ENCODE measurements at regions not wholly inside any gene's neighbourhood (a gene's known extent, or its start where the extent isn't known, plus 50 kb on each side); places are given as distances from the start of the nearest gene placed in this dataset.

DNA sequence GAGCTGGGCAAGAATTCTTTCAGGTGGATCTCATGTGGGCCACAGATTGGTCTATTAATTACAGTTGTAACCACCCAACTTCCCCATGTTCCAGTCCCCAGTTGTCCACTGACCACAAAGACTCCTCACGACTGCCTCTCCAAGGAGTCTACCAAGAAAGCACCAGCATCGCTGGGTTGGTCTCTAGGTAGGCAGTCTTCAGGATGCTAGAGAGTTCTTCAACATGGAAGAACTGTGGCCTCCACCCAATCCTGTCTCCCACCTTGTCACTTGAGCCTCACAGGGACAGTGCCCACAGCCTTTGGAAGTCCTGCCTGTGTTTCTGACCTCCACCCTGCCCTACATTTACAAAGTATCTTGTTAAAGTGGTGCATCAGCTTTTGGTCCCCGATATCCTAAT, 184.7 kb upstream of the FN1 start:
- no peak for DNase-seq (ENCODE audit: low spot score)

DNA sequence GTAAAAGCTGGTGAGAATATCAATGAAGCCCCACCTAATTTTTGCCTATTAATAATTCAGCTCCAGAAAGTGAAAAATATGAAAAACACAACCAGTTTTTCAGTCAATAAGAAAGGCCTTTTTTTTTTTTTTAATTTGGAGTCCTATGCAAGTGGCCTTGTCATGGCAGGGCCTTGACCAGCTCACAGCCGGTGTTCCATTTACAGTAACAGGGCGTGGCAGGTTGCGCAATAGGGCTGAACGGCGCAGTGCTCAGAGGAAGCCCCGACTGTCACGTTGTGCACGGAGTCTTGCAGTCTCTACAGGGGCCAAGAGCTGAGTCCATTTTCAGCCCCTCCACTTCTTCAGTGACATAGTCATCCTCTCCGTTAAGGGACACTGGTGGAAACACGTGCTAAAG, 184.1 kb upstream of the FN1 start:
- DNase-seq (ENCODE audit: low spot score): no peak

DNA sequence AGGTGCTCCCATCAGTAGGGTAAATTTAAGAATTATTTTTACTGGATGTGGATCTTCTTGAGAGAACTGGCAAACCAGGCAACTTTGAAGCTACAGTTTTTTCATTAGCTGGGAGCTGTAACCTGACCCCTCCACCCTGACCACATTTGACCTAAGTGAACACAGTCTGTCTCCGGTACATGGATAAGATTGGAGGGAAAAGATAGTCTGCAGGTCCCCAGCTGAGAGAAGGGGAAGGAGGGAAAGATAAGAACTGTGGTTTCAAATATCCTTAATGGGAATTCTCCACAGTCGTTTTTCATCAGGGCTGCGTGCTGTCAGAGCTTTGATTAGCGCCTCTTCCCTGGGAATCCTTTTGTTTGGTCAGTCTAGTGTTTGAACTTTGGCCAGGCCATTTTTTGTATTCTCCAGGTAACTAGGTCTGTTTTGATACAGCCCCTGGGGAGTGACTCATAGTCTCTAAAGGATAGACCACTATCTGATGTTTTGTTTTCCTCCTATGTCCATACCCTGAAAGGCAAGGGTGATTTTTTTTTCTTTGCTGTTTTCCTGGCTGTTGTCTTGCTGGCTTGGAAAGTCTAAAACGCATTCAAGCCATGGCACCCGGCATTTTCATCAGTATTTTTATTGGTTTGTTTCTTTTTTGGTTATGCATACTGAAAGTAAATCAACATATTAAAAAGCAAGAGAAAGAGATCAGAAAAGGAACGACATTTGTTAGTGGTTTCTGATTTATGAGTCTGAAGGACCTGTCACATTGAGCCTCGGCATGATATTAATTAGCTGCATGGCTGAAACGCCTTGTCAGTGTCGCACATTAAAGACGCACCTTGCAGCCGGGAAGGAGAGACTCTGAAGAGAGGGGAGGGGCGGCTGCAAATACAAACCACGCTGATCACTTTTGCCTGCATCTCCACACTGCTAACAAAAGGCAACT, 183.4 kb upstream of the FN1 start:
- no peak for DNase-seq (ENCODE audit: low spot score)

DNA sequence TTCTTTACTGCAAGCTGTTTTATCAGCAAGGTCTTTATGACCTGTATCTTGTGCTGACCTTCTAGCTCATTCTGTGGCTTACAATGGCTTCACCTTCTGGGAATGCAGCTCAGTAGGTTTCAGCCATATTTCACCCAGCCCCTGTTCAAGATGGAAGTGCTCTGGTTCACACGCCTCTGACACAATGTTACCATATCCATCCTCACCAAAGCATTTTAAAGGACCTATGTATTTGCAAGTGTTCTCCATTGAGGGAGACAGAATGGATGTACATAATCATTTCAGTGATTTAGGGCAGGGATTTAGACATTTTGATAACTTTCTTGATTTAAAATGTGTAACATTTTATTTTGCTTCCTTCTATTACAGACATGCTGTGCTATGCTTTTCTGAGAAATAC, 182.3 kb upstream of the FN1 start:
- no peak for DNase-seq (ENCODE audit: low spot score)

DNA sequence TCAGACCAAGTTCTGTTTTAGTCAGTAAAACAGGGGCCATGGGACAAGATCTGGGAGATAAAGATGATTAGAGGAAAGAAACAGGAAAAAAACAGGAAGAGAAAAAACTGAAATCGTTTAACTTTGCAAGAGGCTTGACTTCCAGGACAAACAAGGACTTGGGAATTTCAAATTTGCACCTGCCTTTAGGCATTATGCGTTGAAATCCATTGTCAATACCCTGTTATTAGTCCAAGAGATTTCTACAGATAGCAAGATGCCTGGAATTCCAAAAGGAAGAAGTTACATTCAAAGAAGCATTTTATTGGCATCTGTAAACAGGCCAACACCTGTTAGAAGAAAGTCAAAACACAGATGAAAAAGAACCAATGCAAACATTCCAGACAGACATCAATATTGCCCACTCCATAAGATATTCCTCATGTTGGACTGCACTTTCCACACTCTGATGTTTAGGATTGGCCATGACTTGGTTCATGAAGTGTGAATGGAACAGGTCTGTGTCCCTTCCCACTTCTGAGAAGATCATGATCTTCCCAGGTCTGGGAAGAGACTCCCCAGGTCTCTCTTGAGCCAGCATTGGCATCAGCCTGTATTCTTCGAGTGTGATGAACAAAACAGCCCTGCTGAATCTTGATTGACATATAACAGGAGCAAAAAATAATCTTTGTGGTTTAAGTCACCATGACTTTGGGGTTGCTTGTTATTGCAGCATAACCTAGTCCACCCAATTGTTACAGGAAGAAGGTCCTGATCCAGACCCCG, 181.4 kb upstream of the FN1 start:
- no peak for DNase-seq (ENCODE audit: low spot score)

DNA sequence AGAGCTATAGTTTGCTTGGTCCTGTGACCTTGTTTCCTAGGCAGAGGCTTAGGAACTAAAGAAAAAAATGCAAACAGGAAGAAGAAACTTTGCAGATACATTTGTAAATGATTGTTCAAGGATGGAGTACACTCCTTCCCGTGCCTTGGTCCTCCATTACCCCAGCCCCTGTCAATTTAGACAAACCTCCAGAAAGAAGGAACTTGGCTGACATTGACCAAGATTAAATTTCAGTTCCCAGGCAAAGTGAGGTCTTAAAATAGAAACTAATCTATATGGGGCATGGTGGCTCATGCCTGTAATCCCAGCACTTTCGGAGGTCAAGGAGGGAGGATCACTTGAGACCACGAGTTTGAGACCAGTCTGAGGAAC, 179.9 kb upstream of the FN1 start:
- no peak for DNase-seq (ENCODE audit: low spot score)

DNA sequence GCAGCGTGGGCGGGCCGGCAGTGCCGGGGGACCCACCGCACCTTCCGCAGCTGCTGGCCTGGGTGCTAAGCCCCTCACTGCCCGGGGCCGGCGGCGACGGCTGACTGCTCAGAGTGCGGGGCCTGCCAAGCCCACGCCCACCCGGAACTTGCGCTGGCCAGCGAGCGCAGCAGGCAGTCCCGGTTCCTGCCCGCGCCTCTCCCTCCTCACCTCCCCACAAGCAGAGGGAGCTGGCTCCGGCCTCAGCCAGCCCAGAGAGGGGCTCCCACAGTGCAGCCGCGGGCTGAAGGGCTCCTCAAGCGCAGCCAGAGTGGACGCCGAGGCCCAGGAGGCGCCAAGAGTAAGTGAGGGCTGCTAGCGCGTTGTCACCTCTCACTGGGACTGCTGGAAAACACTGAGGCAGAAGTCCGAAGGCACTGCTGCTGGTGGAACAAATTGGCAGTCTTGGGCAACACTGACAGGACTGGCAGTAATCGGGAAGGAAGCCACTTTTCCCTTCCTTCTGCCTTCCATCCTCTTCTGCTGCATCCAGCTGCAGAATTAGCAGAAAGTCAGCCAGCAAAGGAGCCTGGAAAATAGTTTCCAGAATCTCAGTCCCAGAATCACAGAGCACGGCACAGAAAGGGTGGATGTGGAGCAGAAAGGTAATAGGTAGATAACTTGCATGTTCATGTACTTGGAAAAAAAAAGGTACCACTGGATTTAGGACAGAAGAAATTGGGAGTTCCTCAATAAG, 179.4 kb upstream of the FN1 start:
- no peak for DNase-seq (ENCODE audit: low spot score)

DNA sequence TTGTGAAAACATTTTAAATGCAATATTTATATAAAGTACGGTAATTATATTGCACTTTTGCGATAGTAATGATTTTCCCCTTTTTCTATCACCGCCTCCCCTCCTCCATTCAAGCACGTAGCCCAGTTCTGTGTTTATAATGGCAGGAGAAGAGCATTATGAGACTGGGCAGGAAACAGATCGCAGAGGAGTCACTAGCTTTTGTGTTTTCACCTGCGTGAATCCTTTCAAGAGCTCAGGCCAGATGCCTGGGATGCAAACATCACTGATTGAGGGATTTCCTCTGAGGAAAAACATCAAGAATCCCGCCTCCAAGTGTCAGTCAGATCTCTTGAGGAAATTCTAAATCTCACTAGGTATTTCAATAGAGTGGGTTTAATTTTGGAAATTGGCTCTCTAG, 178.4 kb upstream of the FN1 start:
- no peak for DNase-seq (ENCODE audit: low spot score)

DNA sequence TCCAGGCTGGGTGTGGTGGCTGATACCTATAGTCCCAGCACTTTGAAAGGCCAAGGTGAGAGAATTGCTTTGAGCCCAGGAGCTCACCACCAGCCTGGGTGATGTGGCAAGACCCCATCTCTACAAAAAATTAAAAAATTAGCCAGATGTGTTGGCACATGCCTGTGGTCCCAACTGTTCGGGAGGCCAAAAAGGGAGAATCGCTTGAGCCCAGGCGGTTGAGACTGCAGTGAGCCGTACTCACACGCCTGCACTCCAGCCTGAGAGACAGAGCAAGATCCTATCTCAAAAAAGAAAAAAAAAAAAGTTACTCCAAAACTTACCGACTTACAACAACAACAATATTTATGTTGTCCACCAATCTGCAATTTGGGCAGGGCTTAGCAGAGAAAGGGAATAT, 178.0 kb upstream of the FN1 start:
- no peak for DNase-seq (ENCODE audit: low spot score)

DNA sequence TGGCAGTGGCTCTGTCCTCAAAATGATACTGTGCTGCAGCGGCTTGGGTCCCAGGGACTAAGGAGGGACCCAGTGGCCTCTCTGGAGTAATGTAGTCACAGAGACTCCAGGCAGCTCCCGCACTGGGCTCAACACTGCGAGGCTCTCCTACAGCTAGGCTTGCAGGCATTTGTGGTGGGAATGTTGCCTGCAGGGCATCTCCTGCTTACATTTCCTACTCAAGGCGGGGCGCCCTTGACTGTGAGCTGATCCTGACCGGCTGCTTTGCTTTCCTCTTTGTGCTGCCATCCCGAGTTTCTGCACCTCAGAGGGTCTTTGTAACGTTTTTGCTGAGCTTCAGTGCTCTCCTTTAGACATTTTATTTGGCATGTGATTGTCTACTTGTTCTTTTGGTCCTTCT, 177.4 kb upstream of the FN1 start:
- DNase-seq (ENCODE audit: low spot score): no peak

DNA sequence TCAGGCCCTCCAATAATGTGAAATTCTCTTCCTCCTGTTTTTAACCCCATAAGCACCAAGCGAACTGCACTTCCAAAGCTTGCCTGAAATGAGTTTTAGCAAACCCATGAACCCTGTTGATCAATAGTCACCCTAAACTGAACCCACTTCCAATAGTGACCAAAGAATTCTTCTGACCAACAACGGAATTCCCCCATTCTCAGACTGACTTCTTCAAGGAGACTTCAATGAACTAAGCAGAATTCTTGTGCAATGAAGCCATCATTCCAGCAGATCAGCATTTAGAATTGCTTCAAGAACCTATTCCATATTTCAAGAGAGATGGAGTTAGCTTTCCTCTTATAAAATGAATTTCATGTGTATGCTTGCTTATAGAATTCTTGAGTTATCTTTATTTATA, 176.9 kb upstream of the FN1 start:
- DNase-seq (ENCODE audit: low spot score): peak; percentile 42

DNA sequence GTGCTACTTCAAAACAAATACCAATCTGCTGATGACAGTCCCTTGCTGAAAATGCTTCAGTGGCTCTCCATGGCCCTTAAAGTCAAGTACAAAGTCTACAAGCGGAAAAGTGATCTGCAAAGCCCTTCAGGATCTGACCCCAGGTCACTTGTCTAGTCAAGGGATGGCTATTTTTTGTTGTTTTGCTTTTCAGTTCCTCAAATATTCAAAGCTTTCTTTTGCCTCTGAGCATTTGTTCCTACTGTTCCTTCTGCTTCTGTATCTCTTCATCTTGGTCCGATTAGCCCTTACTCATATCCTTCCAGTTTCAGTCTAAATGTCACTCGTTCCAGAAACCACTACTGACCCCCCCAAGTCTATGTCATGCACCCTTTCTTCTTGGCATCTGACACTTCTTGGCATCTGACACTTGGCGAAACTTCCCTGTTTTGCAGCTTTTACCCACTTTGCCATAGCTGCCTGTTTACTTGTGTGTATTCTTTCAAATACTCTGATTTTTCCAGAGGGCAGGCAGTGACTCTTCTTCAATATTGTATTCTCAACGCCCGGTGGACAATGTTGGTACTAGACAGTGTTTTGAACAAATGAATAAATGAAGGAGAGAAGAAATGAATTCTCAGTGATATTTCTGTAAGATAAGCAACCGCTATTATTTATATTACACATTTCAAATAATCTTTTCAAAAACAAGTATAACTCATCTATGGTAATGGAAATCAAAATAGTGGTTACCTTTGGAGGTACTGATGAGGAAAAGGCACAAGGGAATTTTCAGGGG, 175.9 kb upstream of the FN1 start:
- DNase-seq (ENCODE audit: low spot score): no peak

DNA sequence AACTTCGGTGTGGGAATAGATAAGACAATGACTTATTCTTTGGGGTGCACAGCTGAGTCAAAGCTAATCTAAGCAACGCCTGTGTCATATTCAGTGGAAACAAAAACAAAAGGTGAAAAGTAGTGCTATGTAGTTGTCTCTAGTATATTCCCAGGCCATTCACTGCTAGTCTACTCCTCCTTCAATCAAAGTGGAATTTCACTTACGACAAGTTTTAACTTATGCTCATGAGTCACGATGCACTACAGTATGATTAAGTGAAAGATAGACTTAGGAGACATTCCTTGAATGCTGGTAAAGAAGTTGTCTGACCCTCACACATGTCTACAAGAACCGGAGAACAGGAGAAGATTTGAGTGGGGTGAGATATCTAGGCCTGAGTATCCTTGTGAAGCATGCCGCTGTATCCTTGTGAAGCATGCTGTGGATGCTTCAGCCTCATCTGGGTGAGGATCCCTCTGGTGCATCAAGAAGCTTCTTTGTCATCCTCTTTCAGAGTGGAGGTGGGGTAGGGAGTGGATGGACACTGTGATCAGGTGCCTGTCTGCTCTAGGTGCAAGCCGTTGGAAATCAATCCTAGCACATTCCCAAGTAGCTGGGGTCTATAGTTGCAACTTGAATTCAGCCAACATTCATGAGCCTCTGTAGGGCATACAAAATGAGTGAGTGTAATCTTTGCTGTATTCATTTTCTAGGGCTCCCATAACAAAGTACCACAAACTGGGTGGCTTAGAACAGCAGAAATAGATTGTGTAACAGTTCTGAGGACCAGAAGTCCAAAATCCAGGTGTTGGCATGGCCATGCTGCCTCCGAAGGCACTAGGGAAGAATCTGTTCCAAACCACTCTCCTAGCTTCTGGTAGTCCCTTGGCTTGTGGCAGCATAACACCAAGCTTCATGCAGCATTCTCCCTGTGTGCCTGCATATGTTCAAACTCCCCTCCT, 173.5 kb upstream of the FN1 start:
- DNase-seq (ENCODE audit: low spot score): no peak

DNA sequence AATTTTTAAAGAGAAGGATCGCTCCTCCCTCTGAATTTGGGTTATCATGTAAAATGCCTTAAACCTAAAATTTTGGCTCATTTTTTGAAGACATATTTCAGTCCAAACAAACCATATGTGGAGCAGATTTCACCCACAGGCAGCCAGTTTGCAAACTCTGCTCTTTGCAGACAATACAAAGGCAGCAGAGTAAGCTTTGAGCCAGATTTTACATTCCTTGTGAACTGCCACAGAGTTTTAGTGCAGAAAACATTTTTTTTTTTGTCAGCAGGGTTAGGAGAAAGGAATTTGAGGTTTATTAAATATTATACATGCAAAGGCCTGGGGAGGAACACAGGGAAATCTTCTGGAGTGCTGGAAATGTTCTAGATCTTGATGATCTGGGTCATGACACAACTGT, 171.9 kb upstream of the FN1 start:
- DNase-seq (ENCODE audit: low spot score): peak; percentile 39

DNA sequence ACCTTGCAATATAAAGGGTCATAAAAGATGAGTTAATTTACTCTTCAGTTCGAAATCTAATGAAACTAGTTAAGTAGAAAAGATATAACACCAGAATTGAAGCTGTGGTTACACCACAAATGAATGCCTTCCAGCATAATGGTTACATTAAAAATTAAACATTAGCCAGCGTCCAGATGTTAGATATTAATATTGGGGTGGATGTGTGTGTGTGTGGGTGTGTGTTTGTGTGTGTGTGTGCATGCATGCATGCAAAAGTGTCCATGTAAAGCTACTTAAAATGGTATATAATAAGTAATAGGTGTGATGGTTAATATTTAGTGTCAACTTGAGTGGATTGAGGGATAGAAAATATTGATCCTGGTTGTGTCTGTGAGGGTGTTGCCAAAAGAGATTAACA, 170.4 kb upstream of the FN1 start:
- DNase-seq (ENCODE audit: low spot score): no peak

DNA sequence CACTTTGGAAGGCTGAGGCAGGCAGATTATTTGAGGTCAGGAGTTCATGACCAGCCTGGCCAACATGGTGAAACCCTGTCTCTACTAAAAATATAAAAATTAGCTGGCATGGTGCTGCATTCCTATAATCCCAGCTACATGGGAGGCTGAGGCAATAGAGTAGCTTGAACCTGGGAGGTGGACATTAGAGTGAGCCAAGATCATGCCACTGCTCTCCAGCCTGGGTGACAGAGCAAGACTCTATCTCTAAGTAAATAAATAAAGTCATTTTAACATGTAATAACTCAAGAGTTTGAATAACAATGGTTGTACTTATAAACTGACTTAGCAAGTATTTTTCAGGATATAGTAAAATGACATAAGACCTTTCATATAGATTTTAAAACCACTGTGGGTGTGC, 169.3 kb upstream of the FN1 start:
- DNase-seq (ENCODE audit: low spot score): no peak

DNA sequence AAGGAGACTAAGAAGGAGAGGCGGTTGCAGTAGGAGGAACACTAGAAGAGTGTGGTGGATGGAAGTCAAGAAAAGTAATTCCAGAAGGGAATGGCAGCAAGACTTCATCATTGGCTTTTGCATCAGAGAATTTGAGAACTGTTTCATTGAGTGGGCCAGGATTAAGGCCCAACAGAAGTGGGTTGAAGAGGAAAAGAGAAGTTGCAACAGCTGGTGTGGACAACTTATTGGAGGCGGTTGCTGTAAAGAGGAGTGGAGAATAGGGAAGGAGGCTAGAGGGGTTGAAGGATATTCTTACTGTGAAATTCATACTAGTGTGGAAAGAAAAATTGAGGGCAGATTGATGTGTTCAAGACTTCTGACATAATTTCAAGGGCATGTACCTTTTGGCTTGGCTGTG, 168.7 kb upstream of the FN1 start:
- DNase-seq (ENCODE audit: low spot score): no peak

DNA sequence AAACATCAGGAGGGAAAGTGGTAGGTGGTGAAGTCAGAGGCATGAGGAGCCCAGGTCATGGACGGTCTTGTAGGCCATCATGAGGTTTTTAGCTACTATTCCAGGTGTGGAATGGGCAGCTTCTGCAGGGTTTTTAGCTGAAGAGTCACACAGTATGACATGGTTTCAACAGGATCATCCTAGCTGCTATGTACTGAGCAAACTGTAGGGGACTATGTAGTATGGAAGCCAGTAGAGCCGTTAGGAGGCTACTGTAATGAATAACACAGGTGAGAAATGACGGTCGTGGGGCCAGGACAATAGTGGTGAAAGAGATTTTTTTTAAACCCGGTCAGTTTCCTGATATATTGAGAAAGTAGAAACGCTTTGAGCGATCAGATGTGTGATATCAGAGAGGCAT, 167.6 kb upstream of the FN1 start:
- no peak for DNase-seq (ENCODE audit: low spot score)

DNA sequence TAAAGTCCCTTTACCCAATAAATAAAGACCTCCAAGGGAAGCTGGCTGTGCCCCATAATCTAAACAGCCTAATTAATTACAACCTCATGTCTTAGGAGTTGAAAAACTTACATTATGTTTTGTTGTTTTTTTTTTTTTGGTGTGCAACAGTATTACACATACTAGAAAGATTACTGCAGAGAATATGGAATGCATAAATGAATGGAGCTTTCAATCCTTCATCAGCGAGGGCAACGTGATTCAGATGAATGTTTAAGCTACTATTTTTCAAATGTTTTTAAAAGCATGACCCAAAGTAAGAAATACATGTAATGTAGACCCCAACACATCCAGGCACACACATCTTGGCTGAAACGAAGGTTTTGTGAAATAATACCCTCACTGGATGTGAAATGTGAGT, 167.1 kb upstream of the FN1 start:
- DNase-seq (ENCODE audit: low spot score): no peak

DNA sequence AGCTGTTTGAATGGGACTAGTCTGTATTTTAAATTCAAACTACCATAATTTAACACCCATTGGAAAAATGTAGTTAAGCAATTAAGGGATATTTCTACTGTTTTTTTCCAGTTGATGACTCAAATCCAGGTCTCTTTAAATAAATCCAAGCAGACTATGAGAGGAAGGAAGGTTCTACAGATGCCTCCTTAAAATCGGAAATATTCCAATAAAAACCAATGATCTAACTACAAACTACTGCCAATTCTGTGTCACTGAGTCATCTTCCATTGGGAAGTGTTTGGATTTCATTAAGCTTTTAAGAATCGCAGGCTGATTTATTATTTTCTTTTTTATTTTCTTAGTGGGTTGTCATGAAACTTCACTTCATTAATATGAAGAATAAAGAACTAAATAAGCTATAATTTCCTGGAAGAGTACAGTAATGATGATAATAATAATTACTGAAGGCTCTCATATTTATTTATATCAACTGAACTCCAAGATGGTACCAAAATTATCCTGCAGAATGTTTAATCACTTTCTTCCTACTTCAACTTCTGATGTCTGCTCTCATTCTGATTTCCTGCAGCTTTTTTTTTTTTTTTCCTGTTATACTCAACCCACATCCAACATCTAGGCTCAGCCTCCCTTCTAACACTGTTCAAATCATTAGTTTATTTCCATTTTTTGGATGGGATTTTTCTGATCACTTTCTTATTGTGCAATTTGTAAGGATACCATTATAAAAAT, 166.3 kb upstream of the FN1 start:
- peak; percentile 47 for DNase-seq (ENCODE audit: low spot score)

All from AG20443 (cell line).